DMS153 treated with DMSO at 0.1 percent for 48 hours (cell line): ENCODE measurements at regions not wholly inside any gene's neighbourhood (a gene's known extent, or its start where the extent isn't known, plus 50 kb on each side); places are given as distances from the start of the nearest gene placed in this dataset.
"Not testable (repeated sequence)": the region's sequence is repeated elsewhere in the genome, so short reads cannot be mapped to it uniquely, and the experiment has no call there.

Experiments
- DNase-seq: peaks from one replicate; lab custom pipeline; 2025; ENCODE audit not compliant: unreplicated experiment; lab: John Stamatoyannopoulos, UW

GRCh38 chr12:115813256-115813655, 464.2 kb downstream of the MED13L start:
- no peak for DNase-seq

- DNase-seq, result no peak
These were observed 465.6 kb downstream of the MED13L start for GRCh38 chr12:115811929-115812328.

GRCh38 chr12:115811045-115811444, 466.4 kb downstream of the MED13L start:
- DNase-seq, result no peak

GRCh38 chr12:115810122-115810901, 467.2 kb downstream of the MED13L start:
- DNase-seq, result no peak

- DNase-seq, result no peak
These were observed 471.5 kb downstream of the MED13L start for GRCh38 chr12:115806000-115806399.

- DNase-seq, result no peak
These were observed 474.7 kb downstream of the MED13L start for GRCh38 chr12:115802767-115803166.

- DNase-seq, result no peak
These were observed 475.6 kb downstream of the MED13L start for GRCh38 chr12:115801871-115802270.

GRCh38 chr12:115799610-115800009, 477.9 kb downstream of the MED13L start:
- DNase-seq, result no peak

- no peak for DNase-seq
These were observed 479.1 kb downstream of the MED13L start for GRCh38 chr12:115798309-115798917.

- DNase-seq, result peak; percentile 40
These were observed 482.8 kb downstream of the MED13L start for GRCh38 chr12:115794659-115795081.

GRCh38 chr12:115791331-115791730, 486.2 kb downstream of the MED13L start:
- no peak for DNase-seq

GRCh38 chr12:115790526-115790925, 487.0 kb downstream of the MED13L start:
- DNase-seq, result no peak

- not testable (repeated sequence) for DNase-seq
These were observed 491.0 kb downstream of the MED13L start for GRCh38 chr12:115786490-115786889.

- no peak for DNase-seq
These were observed 491.9 kb downstream of the MED13L start for GRCh38 chr12:115785548-115785947.

- DNase-seq, result no peak
These were observed 501.1 kb downstream of the MED13L start for GRCh38 chr12:115776399-115776798.

- DNase-seq, result no peak
These were observed 503.2 kb downstream of the MED13L start for GRCh38 chr12:115774148-115774895.

GRCh38 chr12:115771601-115772000, 505.9 kb downstream of the MED13L start:
- no peak for DNase-seq

- peak; percentile 32 for DNase-seq
These were observed 506.4 kb downstream of the MED13L start for GRCh38 chr12:115771065-115771464.

GRCh38 chr12:115770643-115771042, 506.9 kb downstream of the MED13L start:
- no peak for DNase-seq

- no peak for DNase-seq
These were observed 509.6 kb downstream of the MED13L start for GRCh38 chr12:115767916-115768315.

GRCh38 chr12:115763982-115764621, 513.4 kb downstream of the MED13L start:
- DNase-seq, result peak; percentile 69
